OCI-LY7 (cell line): ENCODE measurements at regions not wholly inside any gene's neighbourhood (a gene's known extent, or its start where the extent isn't known, plus 50 kb on each side); places are given as distances from the start of the nearest gene placed in this dataset. TPM values are rescaled to one million over a fixed set of nuclear protein-coding genes. Genes with fewer than 3 reads are reported as not detected.

Source experiments
- BruUV-seq: library from RNA; stranded (reverse); fragments of 400-500 nt; replicated peaks from 2 replicates; lab custom pipeline; 2021; lab: Mats Ljungman, UMichigan
- CTCF ChIA-PET: fragments of 300-600 bp; sonication (Branson Sonifier 250); formaldehyde crosslinking; loops from one replicate; lab custom pipeline; 2022; ENCODE audit warnings: antibody characterized with exemption; ENCODE audit not compliant: unreplicated experiment; lab: Charles Lee
- POLR2A ChIA-PET: fragments of 300-600 bp; sonication (Branson Sonifier 250); formaldehyde crosslinking; loops from one replicate; lab custom pipeline; 2022; ENCODE audit warnings: antibody characterized with exemption; lab: Charles Lee
- DNase-seq: peaks from one replicate; pipeline ENCODE4 v3.0.0-alpha.2; 2015; ENCODE audit warnings: low spot score
- H2AFZ ChIP-seq: fragments of 200-600 bp; sonication (generic), shearing (Covaris generic); 2 replicates; pipeline ENCODE4 v1.6.1; 2014; ENCODE audit warnings: mild to moderate bottlenecking, antibody characterized with exemption, low read length, moderate library complexity
- H3K27ac ChIP-seq: fragments of 200-600 bp; sonication (generic); 2 replicates; pipeline ENCODE4 v1.5.1; 2014; ENCODE audit warnings: mixed run types, low read depth, mild to moderate bottlenecking, moderate library complexity, low read length, inconsistent platforms; ENCODE audit not compliant: poor library complexity, severe bottlenecking
- H3K36me3 ChIP-seq: fragments of 200-600 bp; sonication (generic); 2 replicates; pipeline ENCODE4 v1.6.1; 2014; ENCODE audit warnings: mild to moderate bottlenecking, antibody characterized with exemption, low read length, moderate library complexity, mixed read lengths; ENCODE audit not compliant: insufficient read depth
- H3K4me1 ChIP-seq: fragments of 200-600 bp; sonication (generic); 2 replicates; pipeline ENCODE4 v1.5.1; 2014; ENCODE audit warnings: mild to moderate bottlenecking, low read length; ENCODE audit not compliant: insufficient read depth, poor library complexity, severe bottlenecking
- H3K4me2 ChIP-seq: fragments of 200-600 bp; sonication (generic); 2 replicates; pipeline ENCODE4 v1.6.1; 2014; ENCODE audit warnings: mild to moderate bottlenecking, low read length
- H3K4me3 ChIP-seq: fragments of 200-600 bp; sonication (generic); 2 replicates; pipeline ENCODE4 v1.5.1; 2014; ENCODE audit warnings: mild to moderate bottlenecking, low read depth, low read length; ENCODE audit not compliant: poor library complexity, severe bottlenecking
- H3K79me2 ChIP-seq: fragments of 200-600 bp; sonication (generic); 2 replicates; pipeline ENCODE4 v1.6.1; 2016; ENCODE audit warnings: low read depth, mild to moderate bottlenecking, low read length, moderate library complexity, mixed read lengths; ENCODE audit not compliant: insufficient read depth
- H3K9me2 ChIP-seq: fragments of 200-600 bp; sonication (generic); 2 replicates; pipeline ENCODE4 v1.6.1; 2016; ENCODE audit warnings: mild to moderate bottlenecking, low read length, mixed read lengths; ENCODE audit not compliant: insufficient read depth
- H3K9me3 ChIP-seq: fragments of 200-600 bp; sonication (generic); 2 replicates; pipeline ENCODE4 v1.6.1; 2014; ENCODE audit warnings: mild to moderate bottlenecking, mixed run types, low read length, mixed read lengths
- H4K20me1 ChIP-seq: fragments of 200-600 bp; sonication (generic); 2 replicates; pipeline ENCODE4 v1.6.1; 2014; ENCODE audit warnings: mild to moderate bottlenecking, antibody characterized with exemption, low read length, moderate library complexity, mixed read lengths; ENCODE audit not compliant: insufficient read depth
- CTCF ChIP-seq: fragments of 200-600 bp; sonication (generic); conservative IDR thresholded peaks from 2 replicates; pipeline ENCODE4 v1.5.1; 2014; ENCODE audit warnings: mild to moderate bottlenecking, antibody characterized with exemption, low read length, moderate library complexity, mixed read lengths
- EZH2phosphoT487 ChIP-seq: fragments of 200-600 bp; sonication (generic); IDR thresholded peaks from 2 replicates; pipeline ENCODE4 v1.6.1; 2018; ENCODE audit warnings: low read depth, borderline replicate concordance, mild to moderate bottlenecking, mixed run types, antibody characterized with exemption, low read length, moderate library complexity, mixed read lengths
- intact Hi-C: fragments of 100-400 bp; cut with micrococcal nuclease; formaldehyde crosslinking; loops from one replicate; pipeline ENCODE4 v1.10.0; 2022; ENCODE audit not compliant: unreplicated experiment
- small RNA-seq: library from RNA; depleted of rRNA; stranded (forward); fragments of <200 nt; gene quantifications from one replicate; pipeline ENCODE3, GENCODE V24; 2014

- no peaks in the 10 kb centered on the region for H3K9me3 ChIP-seq
- ChIA-PET POLR2A (no interaction called here), CTCF (no interaction called here)
- H3K4me3 ChIP-seq: no peak overlapping the region
- TF ChIP-seq CTCF (no peak), EZH2phosphoT487 (no peak)
- no peaks in the 10 kb centered on the region for H3K79me2 ChIP-seq
- no peaks in the 10 kb centered on the region for H3K36me3 ChIP-seq
- no peaks in the 10 kb centered on the region for H4K20me1 ChIP-seq
- no TSS peak for BruUV-seq
- no peak overlapping the region for H3K4me2 ChIP-seq
- no peak for DNase-seq
- H3K4me1 ChIP-seq: no peaks in the 10 kb centered on the region
- H3K9me2 ChIP-seq: no peaks in the 10 kb centered on the region
- intact Hi-C loops: no loop called here
- no peak overlapping the region for H3K27ac ChIP-seq
- no peak overlapping the region for H2AFZ ChIP-seq
Observed at GRCh38 chr10:16386855-16387254, 50.0 kb upstream of the PTER start.

Small RNA genes in the stretch of these regions (small RNA-seq; reads per million reads assigned to genes)
- gene RF00322 (not detected), gene RNU6-1075P (not detected)
